K562 (cell line): ENCODE measurements at regions not wholly inside any gene's neighbourhood (a gene's known extent, or its start where the extent isn't known, plus 50 kb on each side); places are given as distances from the start of the nearest gene placed in this dataset.

ENCODE experiments used
- ATAC-seq: fragments of 200-7000 bp; cut with Tn5 transposase; 3 replicates; pipeline ENCODE4 v1.9.1; 2020; ENCODE audit warnings: moderate library complexity
- BruUV-seq: library from RNA; stranded (reverse); fragments of 400-500 nt; replicated peaks from 2 replicates; lab custom pipeline; 2021; lab: Mats Ljungman, UMichigan
- CTCF ChIA-PET: fragments of 300-600 bp; formaldehyde crosslinking; extraction: SDS; loops from one replicate; lab custom pipeline; 2021; ENCODE audit warnings: low intra/inter-chr PET ratio; lab: Yijun Ruan, JAX
- POLR2A ChIA-PET: fragments of 300-600, 350-650 bp; sonication (Branson Sonifier 250); formaldehyde crosslinking; extraction: SDS; loops from one replicate; lab custom pipeline; 2021; ENCODE audit warnings: antibody characterized with exemption, inconsistent platforms; lab: Yijun Ruan, JAX
- DNase-seq, 4 experiments: peaks; one replicate each; pipeline versions ENCODE4 v3.0.0 to v3.0.0-alpha.2; 2011 to 2018; ENCODE audit warnings: low spot score in 3 of 4, mixed read lengths in 3 of 4; ENCODE audit errors: extremely low read depth in 1 of 4
- FAIRE-seq: peaks from 2 replicates; lab custom pipeline; 2011; peaks lifted over from hg19 to GRCh38; lab: Jason Lieb, UNC
- H2AFZ ChIP-seq: 2 replicates; pipeline ENCODE4 v1.6.0; 2011; ENCODE audit warnings: low read depth, low read length, control low read depth, inconsistent platforms
- H3K27ac ChIP-seq: fragments of 200-600 bp; 3 replicates; pipeline ENCODE4 v1.8.0; 2011; ENCODE audit warnings: low read depth, mild to moderate bottlenecking, control low read depth, inconsistent platforms, low read length, moderate library complexity, mixed read lengths; ENCODE audit errors: extremely low read depth
- H3K27me3 ChIP-seq, 2 experiments: fragments of 300-600 bp in 1 of 2; 2 replicates in 1 of 2; 3 replicates in 1 of 2; pipeline versions ENCODE4 v1.6.0 to v1.8.0; 2011; ENCODE audit warnings: inconsistent platforms in 2 of 2, low read length in 2 of 2, mild to moderate bottlenecking in 1 of 2, mixed read lengths in 1 of 2, moderate library complexity in 1 of 2; ENCODE audit not compliant: control insufficient read depth in 2 of 2, insufficient read depth in 2 of 2
- H3K36me3 ChIP-seq: fragments of 300-600 bp; 3 replicates; pipeline ENCODE4 v1.8.0; 2011; ENCODE audit warnings: mild to moderate bottlenecking, low read length, inconsistent platforms; ENCODE audit not compliant: control insufficient read depth, insufficient read depth
- H3K4me1 ChIP-seq, 2 experiments: fragments of 200-600 bp in 1 of 2; replicated peaks in 1 of 2; 2 replicates in 1 of 2; 3 replicates in 1 of 2; pipeline versions ENCODE4 v1.5.1 to v1.8.0; 2011; ENCODE audit warnings: inconsistent platforms in 2 of 2, low read length in 2 of 2, mild to moderate bottlenecking in 1 of 2, mixed read lengths in 1 of 2, moderate library complexity in 1 of 2; ENCODE audit not compliant: control insufficient read depth in 2 of 2, insufficient read depth in 2 of 2
- H3K4me2 ChIP-seq: 2 replicates; pipeline ENCODE4 v1.6.1; 2011; ENCODE audit warnings: low read length, control low read depth, inconsistent platforms, mixed read lengths; ENCODE audit not compliant: insufficient read depth
- H3K4me3 ChIP-seq: fragments of 200-600 bp; sonication (generic), shearing (Covaris generic); 2 replicates; pipeline ENCODE4 v1.5.1; 2016; ENCODE audit warnings: control low read depth, inconsistent platforms
- H3K79me2 ChIP-seq: fragments of 200-600 bp; 3 replicates; pipeline ENCODE4 v1.8.0; 2011; ENCODE audit warnings: low read length, inconsistent platforms; ENCODE audit not compliant: control insufficient read depth, insufficient read depth
- H3K9ac ChIP-seq, 2 experiments: 2 replicates each; pipeline versions ENCODE4 v1.6.0 to v1.6.1; 2011; ENCODE audit warnings: low read depth in 2 of 2, low read length in 2 of 2, control low read depth in 1 of 2, inconsistent platforms in 1 of 2, mild to moderate bottlenecking in 1 of 2, mixed read lengths in 1 of 2; ENCODE audit not compliant: insufficient read depth in 1 of 2
- H3K9me1 ChIP-seq: one replicate; pipeline ENCODE4 v1.6.0; 2011; ENCODE audit warnings: inconsistent platforms, mild to moderate bottlenecking, low read length, moderate library complexity; ENCODE audit not compliant: control insufficient read depth, insufficient read depth
- H3K9me3 ChIP-seq: replicated peaks from 2 replicates; pipeline ENCODE4 v1.5.1; 2011; ENCODE audit warnings: low read depth, low read length, inconsistent platforms; ENCODE audit not compliant: control insufficient read depth, insufficient read depth
- H4K20me1 ChIP-seq: replicated peaks from 2 replicates; pipeline ENCODE4 v1.6.1; 2011; ENCODE audit warnings: low read length, inconsistent platforms, mixed read lengths; ENCODE audit not compliant: control insufficient read depth, insufficient read depth
- CBFB ChIP-seq: sonication (generic); formaldehyde crosslinking; IDR thresholded peaks from 2 replicates; pipeline ENCODE4 v1.4.0; 2020; ENCODE audit warnings: mild to moderate bottlenecking, missing genetic modification reagents
- CEBPB ChIP-seq: fragments of 450-650 bp; IDR thresholded peaks from 2 replicates; pipeline ENCODE4 v1.6.1; 2016; ENCODE audit warnings: missing genetic modification characterization, missing compliant biosample characterization
- EZH2 ChIP-seq: IDR thresholded peaks from 2 replicates; pipeline ENCODE4 v1.6.1; 2012; ENCODE audit warnings: low read depth, mild to moderate bottlenecking, inconsistent platforms, low read length, borderline replicate concordance
- PURB ChIP-seq: sonication (generic); formaldehyde crosslinking; IDR thresholded peaks from 2 replicates; pipeline ENCODE4 v1.9.0; 2021; ENCODE audit warnings: low read depth, mild to moderate bottlenecking, missing genetic modification reagents
- RBM39 ChIP-seq: fragments of 200-400 bp; formaldehyde crosslinking; optimal IDR thresholded peaks from 2 replicates; pipeline ENCODE3; 2018; ENCODE audit warnings: low read depth, low read length
- RFX5 ChIP-seq: IDR thresholded peaks from 2 replicates; pipeline ENCODE4 v1.6.1; 2011; ENCODE audit warnings: low read depth, mild to moderate bottlenecking, improper control_type of control experiment, low read length
- SIX5 ChIP-seq, 2 experiments: IDR thresholded peaks; 2 replicates each; pipeline ENCODE4 v1.6.1; 2011; ENCODE audit warnings: low read length in 2 of 2, borderline replicate concordance in 1 of 2, low read depth in 1 of 2, mild to moderate bottlenecking in 1 of 2, moderate library complexity in 1 of 2; ENCODE audit not compliant: insufficient read depth in 1 of 2
- SP1 ChIP-seq: sonication (generic); formaldehyde crosslinking; IDR thresholded peaks from 2 replicates; pipeline ENCODE4 v1.8.1; 2022; ENCODE audit warnings: mild to moderate bottlenecking, missing genetic modification reagents
- ZKSCAN8 ChIP-seq: fragments of 200-800 bp; sonication (Bioruptor generic); IDR thresholded peaks from 2 replicates; pipeline ENCODE4 v1.6.1; 2016; ENCODE audit warnings: missing genetic modification characterization, missing compliant biosample characterization
- ZNF23 ChIP-seq: fragments of 250-450 bp; sonication (Bioruptor Pico); IDR thresholded peaks from 2 replicates; pipeline ENCODE4 v1.4.0; 2020; ENCODE audit warnings: mild to moderate bottlenecking
- ZSCAN32 ChIP-seq: fragments of 450-650 bp; formaldehyde crosslinking; IDR thresholded peaks from 2 replicates; pipeline ENCODE4 v1.4.0; 2020; ENCODE audit warnings: mild to moderate bottlenecking, moderate library complexity
- WGBS: fragments of 100-300 bp; shearing (Covaris generic); methylation state at CpG from one replicate; pipeline ENCODE4 v1.1.6; 2016; ENCODE audit warnings: low coverage, mixed read lengths; ENCODE audit not compliant: insufficient coverage; ENCODE audit errors: missing lambda C conversion rate; 5-methylcytosine and 5-hydroxymethylcytosine counted together
- in situ Hi-C: fragments of 300-500 bp; cut with MboI; formaldehyde crosslinking; loops from 4 replicates; pipeline ENCODE4 v1.15.0; 2018; ENCODE audit warnings: inconsistent platforms, mixed read lengths
- intact Hi-C: fragments of 100-400 bp; cut with micrococcal nuclease; formaldehyde crosslinking; loops from 2 replicates; pipeline ENCODE4 v1.14.2; 2022

- POLR2A ChIA-PET, result no interaction called here
- H3K27me3 ChIP-seq, result no peaks in the 10 kb centered on the region
- H3K9ac ChIP-seq, result no peak overlapping the region
- H2AFZ ChIP-seq, result no peak overlapping the region
- no peaks in the 10 kb centered on the region for H3K4me1 ChIP-seq
- WGBS, result 0% methylated on average over 5 of the region's 5 CpGs
- H3K4me2 ChIP-seq, result no peak overlapping the region
- no peak overlapping the region for H3K4me3 ChIP-seq
- H4K20me1 ChIP-seq, result no peaks in the 10 kb centered on the region
- H3K36me3 ChIP-seq, result no peaks in the 10 kb centered on the region
- no TSS peak for BruUV-seq
- H3K79me2 ChIP-seq, result no peaks in the 10 kb centered on the region
- TF ChIP-seq EZH2 (no peak), SP1 (CRISPR knock-in tag) (no peak), CBFB (no peak), ZKSCAN8 (CRISPR knock-in tag) (no peak), ZSCAN32 (CRISPR knock-in tag) (no peak), CEBPB (tag) (no peak), SIX5 (IDR thresholded peaks at IDR 0.05; ENCODE audit: borderline replicate concordance in 1 of 2, insufficient read depth in 1 of 2, low read depth in 1 of 2, low read length in 2 of 2) (no peak), RFX5 (no peak), PURB (CRISPR knock-in tag) (no peak), ZNF23 (CRISPR knock-in tag) (no peak), RBM39 (no peak)
- CTCF ChIA-PET, result no interaction called here
- ATAC-seq (no peak), DNase-seq (no peak), FAIRE-seq (no peak)
- H3K9me1 ChIP-seq, result no peaks in the 10 kb centered on the region
- 0 out of 2 replicates have a peak, but pooled peaks cover 1% of the 10 kb centered on the region for H3K9me3 ChIP-seq
- H3K27ac ChIP-seq, result no peak overlapping the region
- in situ Hi-C loops, result no loop called here
- intact Hi-C loops, result no loop called here
Observed at GRCh38 chr15:86021281-86022264, 58.1 kb upstream of the AGBL1 start.
